HEK293 (cell line): ENCODE measurements at regions not wholly inside any gene's neighbourhood (a gene's known extent, or its start where the extent isn't known, plus 50 kb on each side); places are given as distances from the start of the nearest gene placed in this dataset.

ENCODE experiments used
- ZFP69B ChIP-seq: fragments of 450-650 bp; formaldehyde crosslinking; IDR thresholded peaks from 2 replicates; pipeline ENCODE4 v1.5.1; 2016; ENCODE audit warnings: missing biosample characterization, missing genetic modification characterization
- TF ChIP-seq, protein P1 (sequence below): fragments of 450-650 bp; formaldehyde crosslinking; IDR thresholded peaks from 2 replicates; pipeline ENCODE4 v1.5.1; 2016; ENCODE audit warnings: missing biosample characterization, missing genetic modification characterization

GRCh38 chr5:126007841-126008240 is 415.4 kb upstream of the GRAMD2B start:
- TF ChIP-seq ZFP69B, result no peak
- TF ChIP-seq, protein P1, sequence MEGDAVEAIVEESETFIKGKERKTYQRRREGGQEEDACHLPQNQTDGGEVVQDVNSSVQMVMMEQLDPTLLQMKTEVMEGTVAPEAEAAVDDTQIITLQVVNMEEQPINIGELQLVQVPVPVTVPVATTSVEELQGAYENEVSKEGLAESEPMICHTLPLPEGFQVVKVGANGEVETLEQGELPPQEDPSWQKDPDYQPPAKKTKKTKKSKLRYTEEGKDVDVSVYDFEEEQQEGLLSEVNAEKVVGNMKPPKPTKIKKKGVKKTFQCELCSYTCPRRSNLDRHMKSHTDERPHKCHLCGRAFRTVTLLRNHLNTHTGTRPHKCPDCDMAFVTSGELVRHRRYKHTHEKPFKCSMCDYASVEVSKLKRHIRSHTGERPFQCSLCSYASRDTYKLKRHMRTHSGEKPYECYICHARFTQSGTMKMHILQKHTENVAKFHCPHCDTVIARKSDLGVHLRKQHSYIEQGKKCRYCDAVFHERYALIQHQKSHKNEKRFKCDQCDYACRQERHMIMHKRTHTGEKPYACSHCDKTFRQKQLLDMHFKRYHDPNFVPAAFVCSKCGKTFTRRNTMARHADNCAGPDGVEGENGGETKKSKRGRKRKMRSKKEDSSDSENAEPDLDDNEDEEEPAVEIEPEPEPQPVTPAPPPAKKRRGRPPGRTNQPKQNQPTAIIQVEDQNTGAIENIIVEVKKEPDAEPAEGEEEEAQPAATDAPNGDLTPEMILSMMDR (tag by site-specific recombination), result no peak
